ENCODE measurements at regions not wholly inside any gene's neighbourhood (a gene's known extent, or its start where the extent isn't known, plus 50 kb on each side); places are given as distances from the start of the nearest gene placed in this dataset.
"Not testable (repeated sequence)": the region's sequence is repeated elsewhere in the genome, so short reads cannot be mapped to it uniquely, and the experiment has no call there.

DNA sequence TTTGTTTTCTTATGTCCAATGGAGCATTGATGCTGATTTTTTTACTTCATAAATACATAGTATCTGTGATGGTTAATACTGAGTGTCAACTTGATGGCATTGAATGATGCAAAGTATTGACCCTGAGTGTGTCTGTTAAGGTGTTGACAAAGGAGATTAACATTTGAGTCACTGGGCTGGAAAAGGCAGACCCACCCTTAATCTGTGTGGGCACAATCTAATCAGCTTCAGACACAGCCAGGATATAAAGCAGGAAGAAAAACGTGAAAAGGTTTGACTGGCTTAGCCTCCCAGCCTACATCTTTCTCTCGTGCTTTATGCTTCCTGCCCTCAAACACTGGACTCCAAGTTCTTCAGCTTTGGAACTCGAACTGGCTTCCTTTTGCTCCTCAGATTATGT is 230.6 kb upstream of the SPRY1 start:
- DNase-seq = no peak

- DNase-seq = peak; percentile 4
Measured at GRCh38 chr4:123167931-123168330, 228.7 kb upstream of the SPRY1 start.

DNA sequence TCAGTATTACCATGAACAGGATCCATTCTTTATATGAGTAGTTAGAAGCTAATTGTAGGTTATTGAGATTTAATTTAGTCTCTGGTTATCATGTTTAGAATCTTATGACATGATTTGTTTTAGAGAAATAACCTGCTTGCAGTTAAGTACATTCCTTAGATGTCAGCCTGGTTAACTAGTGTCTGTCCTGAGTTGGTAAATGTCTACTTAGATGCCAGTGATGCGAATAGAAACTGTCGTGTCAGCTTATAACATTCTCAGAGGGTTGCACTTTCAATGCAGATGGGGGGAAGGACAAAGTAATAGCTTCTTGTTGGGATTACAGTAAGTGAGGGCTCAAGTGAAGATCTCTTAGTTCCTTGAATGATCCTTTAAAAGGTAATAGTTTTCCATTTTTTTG is 227.8 kb upstream of the SPRY1 start:
- peak; percentile 56 for DNase-seq

DNA sequence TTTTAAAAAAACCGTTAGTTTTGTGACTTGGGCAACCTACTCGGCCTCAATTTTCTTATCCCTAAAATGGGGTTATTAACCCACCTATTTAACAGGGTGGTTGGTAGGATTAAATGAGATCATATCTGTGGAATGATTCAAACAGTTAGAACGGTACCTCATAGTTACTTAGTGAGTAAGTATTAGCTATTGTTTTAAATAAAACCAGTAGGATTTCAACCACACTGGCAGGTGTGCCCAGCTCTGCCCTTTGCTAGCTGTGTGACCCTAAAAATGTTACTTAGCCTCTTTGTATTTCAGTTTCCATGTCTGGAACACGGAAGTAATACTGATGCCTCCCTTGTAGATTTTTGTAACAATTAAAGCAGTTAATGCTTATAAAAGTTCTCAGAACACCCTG is 225.8 kb upstream of the SPRY1 start:
- no peak for DNase-seq

- no peak for DNase-seq
Measured at GRCh38 chr4:123176605-123177004, 220.0 kb upstream of the SPRY1 start.

- DNase-seq = no peak
Measured at GRCh38 chr4:123182289-123182688, 214.3 kb upstream of the SPRY1 start.

DNA sequence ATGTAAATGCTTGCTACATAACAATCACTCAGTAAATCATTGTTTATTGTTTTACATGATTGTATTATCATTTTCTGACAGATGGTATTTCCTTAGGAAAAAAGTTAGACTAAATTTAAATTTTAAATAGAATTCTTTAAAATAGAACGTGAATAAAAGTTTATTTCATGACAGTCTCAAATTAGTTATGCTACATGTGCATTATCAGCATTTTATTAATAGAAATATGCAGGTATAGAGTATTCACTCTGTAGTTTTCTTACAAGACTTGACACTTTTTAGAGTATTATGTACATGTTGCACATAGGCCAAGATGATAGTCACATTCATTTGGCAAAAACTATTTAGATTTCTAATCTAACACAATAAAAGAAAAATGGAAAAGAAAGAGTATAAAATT is 213.3 kb upstream of the SPRY1 start:
- DNase-seq = no peak

DNA sequence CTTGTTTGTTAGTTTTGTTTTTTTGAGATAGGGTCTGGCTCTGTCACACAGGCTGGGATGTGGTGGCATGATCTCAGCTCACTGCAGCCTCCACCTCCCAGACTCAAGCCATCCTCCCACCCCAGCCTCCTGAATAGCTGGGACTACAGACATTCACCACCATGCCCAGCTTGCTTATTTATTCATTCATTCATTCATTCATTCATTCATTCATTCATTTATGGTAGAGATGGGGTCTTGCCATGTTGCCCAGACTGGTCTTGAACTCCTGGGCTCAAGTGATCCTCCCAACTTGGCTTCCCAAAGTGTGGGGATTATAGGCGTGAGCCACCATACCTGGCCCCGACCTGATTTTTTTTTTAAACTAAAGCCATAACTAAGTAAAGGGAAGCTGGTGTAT is 212.8 kb upstream of the SPRY1 start:
- DNase-seq = not testable (repeated sequence)

DNA sequence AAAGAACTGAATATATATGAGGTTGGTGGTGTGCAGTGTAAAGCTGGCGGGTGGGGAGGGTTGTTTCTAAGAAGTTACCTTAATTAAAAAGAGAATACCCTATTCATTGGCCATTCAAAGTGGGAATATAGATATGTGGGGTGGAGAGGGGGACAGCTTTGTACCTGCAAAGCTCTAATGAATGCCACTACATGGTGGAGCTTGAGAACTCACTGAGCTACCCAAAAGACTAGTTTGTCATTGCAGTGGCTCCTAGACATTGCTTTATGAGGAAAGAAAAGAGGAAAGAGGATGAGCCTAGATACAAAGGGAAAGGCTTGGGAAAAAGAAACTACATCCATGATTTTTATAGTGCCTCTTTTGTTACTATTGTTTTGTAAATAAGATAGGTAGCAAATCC is 209.9 kb upstream of the SPRY1 start:
- DNase-seq = no peak

DNA sequence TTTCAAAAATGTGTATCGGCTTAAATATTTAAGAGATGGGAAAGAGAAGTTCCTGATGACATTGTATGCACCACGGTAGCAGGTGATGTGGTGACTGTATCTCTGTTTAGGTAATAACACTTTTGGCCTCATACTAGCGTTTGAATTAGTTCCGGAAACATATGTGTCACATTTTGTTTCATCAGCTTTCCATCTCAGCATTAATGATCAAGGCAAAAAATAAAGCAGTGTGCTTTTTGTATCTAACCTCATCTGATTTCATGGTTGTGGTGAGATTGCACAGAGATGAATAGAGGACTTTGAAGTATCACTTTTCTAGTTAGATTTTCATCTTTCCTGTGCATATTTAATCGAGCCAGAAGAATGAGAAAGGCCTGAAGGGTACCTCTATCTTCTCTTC is 206.4 kb upstream of the SPRY1 start:
- no peak for DNase-seq

GRCh38 chr4:123191728-123192127 is 204.9 kb upstream of the SPRY1 start:
- no peak for DNase-seq

- no peak for DNase-seq
Measured at GRCh38 chr4:123193802-123194367, 202.7 kb upstream of the SPRY1 start.

DNA sequence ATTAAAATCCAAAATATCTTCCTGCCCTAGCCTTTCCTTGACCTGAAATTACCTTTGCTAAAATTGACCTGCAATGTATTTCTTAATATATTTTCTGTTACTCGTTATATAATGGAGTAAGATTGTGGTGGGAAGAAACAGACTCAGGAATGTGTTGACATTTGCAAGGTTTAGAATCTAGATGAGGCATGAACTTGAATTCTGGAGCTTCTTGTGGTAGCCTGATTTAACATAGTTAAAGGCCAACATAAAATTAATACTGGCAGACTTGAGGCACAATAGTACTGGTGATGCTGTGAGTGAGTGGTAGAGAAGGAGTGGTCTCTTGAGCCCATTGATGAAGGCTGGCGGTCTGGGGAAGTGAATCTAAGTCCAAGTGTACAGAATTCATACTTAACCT is 197.9 kb upstream of the SPRY1 start:
- no peak for DNase-seq

DNA sequence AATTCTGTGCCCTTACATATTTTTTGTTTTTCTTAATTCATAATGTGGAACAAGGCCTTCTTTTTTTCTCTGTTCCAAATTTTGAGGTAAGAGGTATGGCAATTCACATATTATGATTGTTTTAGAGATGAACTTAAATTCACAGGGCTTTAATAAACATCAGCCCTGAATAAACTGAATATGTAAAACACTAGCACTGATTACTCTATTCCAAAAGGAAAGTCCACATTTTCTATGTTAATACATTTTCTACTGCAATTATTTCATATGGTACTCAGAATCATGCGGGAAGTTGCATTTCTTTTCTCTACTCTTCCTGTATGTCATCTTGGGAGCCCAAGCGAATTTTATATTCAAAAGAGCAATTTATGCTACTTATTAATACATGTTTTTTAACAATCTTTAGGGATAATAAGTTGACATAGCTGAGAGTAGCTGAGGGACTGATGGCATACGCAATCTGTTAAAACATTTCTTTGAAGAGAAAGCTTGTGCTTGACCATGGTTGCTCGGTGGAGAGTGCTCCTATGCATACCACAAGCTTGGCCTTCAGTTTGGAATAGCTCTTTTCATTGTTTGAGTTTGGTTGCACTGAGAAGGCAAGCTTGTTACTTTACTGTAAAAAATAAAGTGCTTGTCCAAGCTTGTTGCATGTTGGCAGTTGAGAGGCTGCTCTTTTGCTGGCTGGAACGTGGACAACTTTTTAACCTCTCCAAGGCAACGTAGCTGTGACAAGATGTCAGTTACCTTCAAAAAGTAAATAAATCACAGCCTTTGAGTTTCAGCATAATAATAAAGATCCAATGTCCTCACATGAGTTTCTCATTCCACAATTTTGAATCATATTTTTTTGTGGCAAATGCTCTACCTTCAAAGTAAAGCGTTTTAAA is 196.3 kb upstream of the SPRY1 start:
- DNase-seq = no peak

GRCh38 chr4:123204737-123205136 is 191.9 kb upstream of the SPRY1 start:
- no peak for DNase-seq

DNA sequence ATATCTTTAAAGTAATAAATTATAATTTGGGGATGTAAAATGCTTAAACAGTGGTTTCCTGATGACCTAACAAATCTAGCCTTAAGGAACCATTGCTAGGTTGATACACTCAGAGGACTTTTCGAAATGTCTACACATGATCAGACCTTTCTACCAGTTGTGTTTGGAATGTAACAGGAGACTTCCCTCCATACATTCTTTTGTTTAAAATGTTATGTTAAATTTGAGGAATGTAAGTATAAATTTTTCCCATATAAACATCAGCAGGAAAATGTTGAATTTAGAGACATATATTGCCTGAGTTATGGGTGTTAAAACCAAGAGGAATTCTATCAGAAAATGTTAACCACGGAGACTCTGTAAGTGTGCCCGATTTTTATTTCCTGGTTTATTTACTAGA is 190.6 kb upstream of the SPRY1 start:
- no peak for DNase-seq

DNA sequence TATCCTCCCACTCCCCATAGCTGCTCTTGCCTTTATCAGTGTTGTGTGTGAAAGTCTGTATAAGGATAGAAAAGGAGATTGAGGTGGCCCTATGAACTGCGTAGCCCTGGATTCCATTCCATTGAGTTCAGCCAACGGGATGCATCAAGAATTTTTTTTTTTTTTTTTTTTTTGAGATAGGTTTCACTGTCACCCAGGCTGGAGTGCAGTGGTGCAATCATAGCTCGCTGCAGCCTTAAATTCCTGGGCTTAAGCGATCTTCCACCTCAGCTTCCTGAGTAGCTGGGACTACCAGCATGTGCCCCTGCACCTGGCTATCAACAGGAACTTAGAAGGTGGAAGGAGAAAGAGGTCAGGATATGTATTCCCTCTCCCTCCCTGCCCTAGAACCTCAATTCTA is 187.2 kb upstream of the SPRY1 start:
- no peak for DNase-seq

GRCh38 chr4:123215536-123215935 is 181.1 kb upstream of the SPRY1 start:
- no peak for DNase-seq

DNA sequence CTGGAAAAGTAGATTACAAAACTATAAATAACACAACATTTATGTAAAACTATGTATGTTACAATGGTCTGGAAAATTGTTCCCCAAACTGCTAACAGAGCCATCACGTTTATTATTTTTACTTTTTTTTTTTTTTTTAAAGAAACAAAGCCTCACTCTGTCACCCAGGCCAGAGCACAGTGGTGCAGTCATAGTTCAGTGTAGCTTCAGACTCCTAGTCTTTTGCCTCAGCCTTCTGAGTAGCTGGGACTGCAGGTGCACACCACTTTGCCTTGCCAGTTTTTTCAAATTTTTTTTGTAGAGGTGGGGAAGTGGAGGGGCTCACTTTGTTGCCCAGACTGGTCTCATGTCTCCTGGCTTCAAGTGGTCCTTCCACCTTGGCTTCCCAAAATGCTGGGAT is 180.1 kb upstream of the SPRY1 start:
- DNase-seq = no peak

- no peak for DNase-seq
Measured at GRCh38 chr4:123216946-123217345, 179.6 kb upstream of the SPRY1 start.

GRCh38 chr4:123217664-123218063 is 178.9 kb upstream of the SPRY1 start:
- no peak for DNase-seq

GRCh38 chr4:123218981-123219380 is 177.6 kb upstream of the SPRY1 start:
- DNase-seq = no peak

DNA sequence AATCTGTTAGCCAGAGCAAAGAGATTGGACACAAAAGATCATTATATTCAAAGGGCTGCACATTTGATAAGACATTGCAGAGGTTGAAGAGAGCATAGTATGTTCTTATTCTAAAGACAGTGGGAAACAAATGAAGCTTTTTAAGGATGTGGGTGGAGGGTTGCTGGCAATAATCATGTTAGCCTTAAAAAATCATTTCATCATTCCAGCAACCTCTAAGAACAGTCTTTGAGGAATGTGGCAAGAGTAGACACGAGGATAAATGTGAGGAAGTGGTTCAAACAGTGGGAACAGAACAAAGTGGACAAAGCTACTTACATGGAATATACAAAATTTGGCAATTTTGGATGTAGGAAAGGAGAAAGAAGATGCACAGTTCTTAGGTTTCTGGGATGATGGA is 167.3 kb upstream of the SPRY1 start:
- no peak for DNase-seq

DNA sequence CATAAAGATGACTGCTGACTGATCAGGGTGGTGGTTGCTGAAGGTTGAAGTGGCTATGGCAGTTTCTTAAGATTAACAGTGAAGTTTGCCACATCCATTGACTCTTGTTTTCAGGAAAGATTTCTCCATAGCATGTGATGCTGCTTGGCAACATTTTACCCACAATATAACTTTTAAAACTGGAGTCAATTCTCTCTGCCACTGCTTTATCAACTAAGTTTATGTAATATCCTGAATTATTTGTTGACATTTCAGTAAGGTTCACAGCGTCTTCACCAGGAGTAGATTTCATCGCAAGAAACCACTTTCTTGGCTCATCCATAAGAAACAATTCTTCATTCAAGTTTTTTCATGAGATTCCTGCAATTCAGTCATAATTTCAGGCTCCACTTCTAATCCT is 166.5 kb upstream of the SPRY1 start:
- no peak for DNase-seq

DNA sequence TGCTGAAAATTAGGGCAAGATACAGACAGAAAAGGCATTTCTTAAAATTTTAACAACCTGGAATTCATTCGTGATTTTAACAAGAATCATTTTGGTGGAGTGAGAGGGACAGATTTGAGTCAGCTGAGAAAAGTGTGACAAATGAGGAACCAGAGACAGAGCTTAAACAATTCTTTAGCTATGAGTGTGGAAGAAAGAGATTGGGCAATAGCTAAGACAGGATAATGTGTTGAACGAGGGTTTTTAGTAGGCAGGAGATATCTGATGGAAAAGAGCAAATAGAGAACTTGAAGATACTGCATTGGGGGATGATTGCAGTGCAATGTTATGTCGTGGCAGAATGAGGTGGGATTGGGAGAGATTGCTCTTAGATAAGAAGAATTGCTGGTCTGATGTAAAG is 164.2 kb upstream of the SPRY1 start:
- peak; percentile 12 for DNase-seq
